ENCODE measurements at regions not wholly inside any gene's neighbourhood (a gene's known extent, or its start where the extent isn't known, plus 50 kb on each side); places are given as distances from the start of the nearest gene placed in this dataset.
"Not testable (repeated sequence)": the region's sequence is repeated elsewhere in the genome, so short reads cannot be mapped to it uniquely, and the experiment has no call there.

- DNase-seq (ENCODE audit: low spot score): peak; percentile 51
Observed at GRCh38 chr5:1652873-1653697, 129.3 kb upstream of the LPCAT1 start.

- DNase-seq (ENCODE audit: low spot score): no peak
Observed at GRCh38 chr5:1651971-1652872, 128.5 kb upstream of the LPCAT1 start.

GRCh38 chr5:1651250-1651649 lies 127.5 kb upstream of the LPCAT1 start:
- DNase-seq (ENCODE audit: low spot score): no peak

- DNase-seq (ENCODE audit: low spot score): no peak
Observed at GRCh38 chr5:1649554-1649953, 125.8 kb upstream of the LPCAT1 start.

- DNase-seq (ENCODE audit: low spot score): peak; percentile 52
Observed at GRCh38 chr5:1648806-1649205, 125.0 kb upstream of the LPCAT1 start.

GRCh38 chr5:1647580-1647979 lies 123.8 kb upstream of the LPCAT1 start:
- no peak for DNase-seq (ENCODE audit: low spot score)

- peak; percentile 93 for DNase-seq (ENCODE audit: low spot score)
Observed at GRCh38 chr5:1644810-1645571, 121.2 kb upstream of the LPCAT1 start.

GRCh38 chr5:1644393-1644809 lies 120.6 kb upstream of the LPCAT1 start:
- not testable (repeated sequence) for DNase-seq (ENCODE audit: low spot score)

GRCh38 chr5:1643651-1644392 lies 120.1 kb upstream of the LPCAT1 start:
- no peak for DNase-seq (ENCODE audit: low spot score)

GRCh38 chr5:1642621-1643061 lies 118.9 kb upstream of the LPCAT1 start:
- no peak for DNase-seq (ENCODE audit: low spot score)

- DNase-seq (ENCODE audit: low spot score): no peak
Observed at GRCh38 chr5:1642221-1642620, 118.5 kb upstream of the LPCAT1 start.

GRCh38 chr5:1641560-1642166 lies 117.9 kb upstream of the LPCAT1 start:
- DNase-seq (ENCODE audit: low spot score): peak; percentile 90

GRCh38 chr5:1641041-1641440 lies 117.3 kb upstream of the LPCAT1 start:
- no peak for DNase-seq (ENCODE audit: low spot score)

GRCh38 chr5:1640421-1640881 lies 116.7 kb upstream of the LPCAT1 start:
- DNase-seq (ENCODE audit: low spot score): no peak

- DNase-seq (ENCODE audit: low spot score): no peak
Observed at GRCh38 chr5:1639757-1640156, 116.0 kb upstream of the LPCAT1 start.

GRCh38 chr5:1638658-1639400 lies 115.1 kb upstream of the LPCAT1 start:
- no peak for DNase-seq (ENCODE audit: low spot score)

- no peak for DNase-seq (ENCODE audit: low spot score)
Observed at GRCh38 chr5:1637639-1638481, 114.1 kb upstream of the LPCAT1 start.

- no peak for DNase-seq (ENCODE audit: low spot score)
Observed at GRCh38 chr5:1636981-1637638, 113.3 kb upstream of the LPCAT1 start.
